ENCODE measurements at regions not wholly inside any gene's neighbourhood (a gene's known extent, or its start where the extent isn't known, plus 50 kb on each side); places are given as distances from the start of the nearest gene placed in this dataset.

- no peak for TF ChIP-seq CTCF (conservative IDR thresholded peaks at IDR 0.05; ENCODE audit: low read length)
- no peak for TF ChIP-seq EZH2phosphoT487 (IDR thresholded peaks at IDR 0.05; ENCODE audit: borderline replicate concordance)
Measured at GRCh38 chr13:38135592-38135991, 214.1 kb upstream of the UFM1 start.

All from Loucy (cell line).